ENCODE measurements at regions not wholly inside any gene's neighbourhood (a gene's known extent, or its start where the extent isn't known, plus 50 kb on each side); places are given as distances from the start of the nearest gene placed in this dataset.

DNA sequence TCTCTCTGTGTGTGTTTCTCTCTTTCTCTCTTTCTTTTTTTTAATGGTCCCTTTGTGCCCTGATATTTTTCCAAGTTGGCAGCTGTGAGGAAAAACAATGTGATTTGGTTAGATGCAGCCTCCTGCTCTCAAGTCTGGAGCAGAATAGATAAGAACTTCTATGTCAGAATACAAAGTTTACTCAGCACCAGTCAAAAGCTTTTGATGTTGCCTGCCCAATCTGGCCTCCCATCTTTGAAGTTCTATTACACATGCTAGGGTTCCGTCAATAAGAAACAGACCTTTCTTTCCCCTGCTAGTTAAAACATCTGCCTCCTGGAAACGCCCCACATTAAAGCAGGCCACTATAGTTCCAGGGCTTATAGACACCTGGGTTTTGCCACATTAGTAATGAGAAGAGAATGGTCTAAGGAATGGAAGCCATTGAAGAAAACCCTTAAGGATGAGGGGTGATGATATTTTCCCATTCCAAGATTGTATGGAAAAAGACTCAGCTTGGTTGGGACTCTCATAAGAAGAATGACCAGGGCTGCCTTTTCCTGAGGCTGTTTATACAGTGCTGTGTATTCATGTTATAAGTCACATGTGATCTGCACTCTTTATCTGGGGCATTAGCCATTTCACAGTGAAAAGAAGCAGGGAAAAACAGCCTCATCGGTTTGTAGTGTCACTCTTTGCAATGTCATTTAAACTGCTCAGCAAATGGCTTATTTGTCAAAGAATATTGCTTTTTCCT lies 414.7 kb upstream of the PROX1 start:
- TF ChIP-seq, protein P1, sequence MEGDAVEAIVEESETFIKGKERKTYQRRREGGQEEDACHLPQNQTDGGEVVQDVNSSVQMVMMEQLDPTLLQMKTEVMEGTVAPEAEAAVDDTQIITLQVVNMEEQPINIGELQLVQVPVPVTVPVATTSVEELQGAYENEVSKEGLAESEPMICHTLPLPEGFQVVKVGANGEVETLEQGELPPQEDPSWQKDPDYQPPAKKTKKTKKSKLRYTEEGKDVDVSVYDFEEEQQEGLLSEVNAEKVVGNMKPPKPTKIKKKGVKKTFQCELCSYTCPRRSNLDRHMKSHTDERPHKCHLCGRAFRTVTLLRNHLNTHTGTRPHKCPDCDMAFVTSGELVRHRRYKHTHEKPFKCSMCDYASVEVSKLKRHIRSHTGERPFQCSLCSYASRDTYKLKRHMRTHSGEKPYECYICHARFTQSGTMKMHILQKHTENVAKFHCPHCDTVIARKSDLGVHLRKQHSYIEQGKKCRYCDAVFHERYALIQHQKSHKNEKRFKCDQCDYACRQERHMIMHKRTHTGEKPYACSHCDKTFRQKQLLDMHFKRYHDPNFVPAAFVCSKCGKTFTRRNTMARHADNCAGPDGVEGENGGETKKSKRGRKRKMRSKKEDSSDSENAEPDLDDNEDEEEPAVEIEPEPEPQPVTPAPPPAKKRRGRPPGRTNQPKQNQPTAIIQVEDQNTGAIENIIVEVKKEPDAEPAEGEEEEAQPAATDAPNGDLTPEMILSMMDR (IDR thresholded peaks at IDR 0.05), result no peak
- TF ChIP-seq SIN3A (IDR thresholded peaks at IDR 0.05; ENCODE audit: borderline replicate concordance, insufficient read depth, low read depth, low read length), result no peak
- TF ChIP-seq TCF7L2 (IDR thresholded peaks at IDR 0.05; ENCODE audit: low read depth, low read length), result no peak

Data from Panc1 (cell line).